ENCODE measurements at regions not wholly inside any gene's neighbourhood (a gene's known extent, or its start where the extent isn't known, plus 50 kb on each side); places are given as distances from the start of the nearest gene placed in this dataset.

DNA sequence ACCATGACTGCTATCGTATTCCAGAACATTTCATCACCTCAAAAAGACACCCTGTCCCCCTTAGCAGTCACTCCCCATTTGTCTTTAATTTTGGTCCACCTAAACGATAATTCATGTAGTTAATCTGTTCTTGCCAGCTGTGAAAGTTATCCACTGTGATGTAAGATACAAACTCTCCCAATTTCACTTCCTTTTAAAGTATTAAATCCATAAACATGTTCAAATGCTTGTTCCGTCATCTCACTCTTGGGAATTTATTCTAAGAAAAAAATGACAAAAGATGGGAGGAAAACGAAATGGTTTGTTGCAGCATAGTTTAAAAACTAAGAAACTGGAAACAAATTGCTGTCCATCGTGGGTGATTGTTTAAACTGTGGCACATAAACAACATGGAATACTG lies 53.7 kb upstream of the IRF2 start:
- DNase-seq, result no peak

- DNase-seq, result no peak
These were observed 51.9 kb upstream of the IRF2 start for GRCh38 chr4:184526228-184526627.
